GM13976 (cell line): ENCODE measurements at regions not wholly inside any gene's neighbourhood (a gene's known extent, or its start where the extent isn't known, plus 50 kb on each side); places are given as distances from the start of the nearest gene placed in this dataset.

Experiments
- DNase-seq: peaks from one replicate; pipeline ENCODE4 v3.0.0; 2012; ENCODE audit warnings: low spot score
- CTCF ChIP-seq: IDR thresholded peaks from 2 replicates; pipeline ENCODE4 v1.5.1; 2012; ENCODE audit warnings: borderline replicate concordance, mild to moderate bottlenecking; ENCODE audit not compliant: insufficient read depth; ENCODE audit errors: extremely low read depth, missing control alignments, control extremely low read depth
- in situ Hi-C: fragments of 300-500 bp; cut with MboI; formaldehyde crosslinking; loops from one replicate; pipeline ENCODE4 v1.12.0; 2022; ENCODE audit warnings: low sequenced_read_pairs, mixed read lengths, inconsistent platforms; ENCODE audit not compliant: unreplicated experiment

GRCh38 chr7:67588631-67589030 lies 592.0 kb downstream of the TYW1 start:
- no peak for TF ChIP-seq CTCF
- no peak for DNase-seq
- in situ Hi-C loops: no loop called here

- no peak for DNase-seq
- TF ChIP-seq CTCF: no peak
- in situ Hi-C loops: no loop called here
Measured at GRCh38 chr7:67589183-67589582, 592.5 kb downstream of the TYW1 start.

- TF ChIP-seq CTCF: no peak
- in situ Hi-C loops: no loop called here
- no peak for DNase-seq
Measured at GRCh38 chr7:67590649-67591048, 594.0 kb downstream of the TYW1 start.

GRCh38 chr7:67593794-67594193 lies 597.2 kb downstream of the TYW1 start:
- TF ChIP-seq CTCF: no peak
- DNase-seq: no peak
- in situ Hi-C loops: no loop called here

- no peak for DNase-seq
- no peak for TF ChIP-seq CTCF
- in situ Hi-C loops: no loop called here
Measured at GRCh38 chr7:67595431-67596180, 599.0 kb downstream of the TYW1 start.

GRCh38 chr7:67597161-67597560 lies 600.5 kb downstream of the TYW1 start:
- no peak for TF ChIP-seq CTCF
- DNase-seq: no peak
- in situ Hi-C loops: no loop called here
